ENCODE measurements at regions not wholly inside any gene's neighbourhood (a gene's known extent, or its start where the extent isn't known, plus 50 kb on each side); places are given as distances from the start of the nearest gene placed in this dataset.

DNA sequence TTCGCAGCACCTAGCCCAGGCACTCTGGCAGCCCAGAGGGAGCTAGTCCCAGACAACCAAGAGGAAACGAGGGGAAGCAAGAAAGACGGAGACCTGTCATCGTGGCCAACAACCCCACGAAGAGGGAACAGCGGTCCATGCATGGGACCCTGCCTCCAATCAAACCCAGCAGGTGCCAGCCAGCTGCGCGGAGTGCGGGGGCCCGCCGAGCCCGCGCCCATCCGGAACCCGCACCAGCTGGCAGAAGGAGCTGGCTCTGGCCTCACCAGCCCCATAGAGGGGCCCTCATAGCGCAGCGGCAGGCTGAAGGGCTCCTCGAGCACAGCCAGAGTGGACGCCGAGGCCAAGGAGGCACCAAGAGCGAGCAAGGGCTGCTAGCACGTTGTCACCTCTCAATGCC is 332.4 kb upstream of the MAGEB18 start (continued):
- TF ChIP-seq CHD1 (IDR thresholded peaks at IDR 0.05; ENCODE audit: low read depth, low read length) (no peak), SUZ12 (IDR thresholded peaks at IDR 0.05; ENCODE audit: low read length) (no peak), KDM1A (IDR thresholded peaks at IDR 0.05; ENCODE audit: borderline replicate concordance, low read length) (no peak)
- TF ChIP-seq, protein P1, sequence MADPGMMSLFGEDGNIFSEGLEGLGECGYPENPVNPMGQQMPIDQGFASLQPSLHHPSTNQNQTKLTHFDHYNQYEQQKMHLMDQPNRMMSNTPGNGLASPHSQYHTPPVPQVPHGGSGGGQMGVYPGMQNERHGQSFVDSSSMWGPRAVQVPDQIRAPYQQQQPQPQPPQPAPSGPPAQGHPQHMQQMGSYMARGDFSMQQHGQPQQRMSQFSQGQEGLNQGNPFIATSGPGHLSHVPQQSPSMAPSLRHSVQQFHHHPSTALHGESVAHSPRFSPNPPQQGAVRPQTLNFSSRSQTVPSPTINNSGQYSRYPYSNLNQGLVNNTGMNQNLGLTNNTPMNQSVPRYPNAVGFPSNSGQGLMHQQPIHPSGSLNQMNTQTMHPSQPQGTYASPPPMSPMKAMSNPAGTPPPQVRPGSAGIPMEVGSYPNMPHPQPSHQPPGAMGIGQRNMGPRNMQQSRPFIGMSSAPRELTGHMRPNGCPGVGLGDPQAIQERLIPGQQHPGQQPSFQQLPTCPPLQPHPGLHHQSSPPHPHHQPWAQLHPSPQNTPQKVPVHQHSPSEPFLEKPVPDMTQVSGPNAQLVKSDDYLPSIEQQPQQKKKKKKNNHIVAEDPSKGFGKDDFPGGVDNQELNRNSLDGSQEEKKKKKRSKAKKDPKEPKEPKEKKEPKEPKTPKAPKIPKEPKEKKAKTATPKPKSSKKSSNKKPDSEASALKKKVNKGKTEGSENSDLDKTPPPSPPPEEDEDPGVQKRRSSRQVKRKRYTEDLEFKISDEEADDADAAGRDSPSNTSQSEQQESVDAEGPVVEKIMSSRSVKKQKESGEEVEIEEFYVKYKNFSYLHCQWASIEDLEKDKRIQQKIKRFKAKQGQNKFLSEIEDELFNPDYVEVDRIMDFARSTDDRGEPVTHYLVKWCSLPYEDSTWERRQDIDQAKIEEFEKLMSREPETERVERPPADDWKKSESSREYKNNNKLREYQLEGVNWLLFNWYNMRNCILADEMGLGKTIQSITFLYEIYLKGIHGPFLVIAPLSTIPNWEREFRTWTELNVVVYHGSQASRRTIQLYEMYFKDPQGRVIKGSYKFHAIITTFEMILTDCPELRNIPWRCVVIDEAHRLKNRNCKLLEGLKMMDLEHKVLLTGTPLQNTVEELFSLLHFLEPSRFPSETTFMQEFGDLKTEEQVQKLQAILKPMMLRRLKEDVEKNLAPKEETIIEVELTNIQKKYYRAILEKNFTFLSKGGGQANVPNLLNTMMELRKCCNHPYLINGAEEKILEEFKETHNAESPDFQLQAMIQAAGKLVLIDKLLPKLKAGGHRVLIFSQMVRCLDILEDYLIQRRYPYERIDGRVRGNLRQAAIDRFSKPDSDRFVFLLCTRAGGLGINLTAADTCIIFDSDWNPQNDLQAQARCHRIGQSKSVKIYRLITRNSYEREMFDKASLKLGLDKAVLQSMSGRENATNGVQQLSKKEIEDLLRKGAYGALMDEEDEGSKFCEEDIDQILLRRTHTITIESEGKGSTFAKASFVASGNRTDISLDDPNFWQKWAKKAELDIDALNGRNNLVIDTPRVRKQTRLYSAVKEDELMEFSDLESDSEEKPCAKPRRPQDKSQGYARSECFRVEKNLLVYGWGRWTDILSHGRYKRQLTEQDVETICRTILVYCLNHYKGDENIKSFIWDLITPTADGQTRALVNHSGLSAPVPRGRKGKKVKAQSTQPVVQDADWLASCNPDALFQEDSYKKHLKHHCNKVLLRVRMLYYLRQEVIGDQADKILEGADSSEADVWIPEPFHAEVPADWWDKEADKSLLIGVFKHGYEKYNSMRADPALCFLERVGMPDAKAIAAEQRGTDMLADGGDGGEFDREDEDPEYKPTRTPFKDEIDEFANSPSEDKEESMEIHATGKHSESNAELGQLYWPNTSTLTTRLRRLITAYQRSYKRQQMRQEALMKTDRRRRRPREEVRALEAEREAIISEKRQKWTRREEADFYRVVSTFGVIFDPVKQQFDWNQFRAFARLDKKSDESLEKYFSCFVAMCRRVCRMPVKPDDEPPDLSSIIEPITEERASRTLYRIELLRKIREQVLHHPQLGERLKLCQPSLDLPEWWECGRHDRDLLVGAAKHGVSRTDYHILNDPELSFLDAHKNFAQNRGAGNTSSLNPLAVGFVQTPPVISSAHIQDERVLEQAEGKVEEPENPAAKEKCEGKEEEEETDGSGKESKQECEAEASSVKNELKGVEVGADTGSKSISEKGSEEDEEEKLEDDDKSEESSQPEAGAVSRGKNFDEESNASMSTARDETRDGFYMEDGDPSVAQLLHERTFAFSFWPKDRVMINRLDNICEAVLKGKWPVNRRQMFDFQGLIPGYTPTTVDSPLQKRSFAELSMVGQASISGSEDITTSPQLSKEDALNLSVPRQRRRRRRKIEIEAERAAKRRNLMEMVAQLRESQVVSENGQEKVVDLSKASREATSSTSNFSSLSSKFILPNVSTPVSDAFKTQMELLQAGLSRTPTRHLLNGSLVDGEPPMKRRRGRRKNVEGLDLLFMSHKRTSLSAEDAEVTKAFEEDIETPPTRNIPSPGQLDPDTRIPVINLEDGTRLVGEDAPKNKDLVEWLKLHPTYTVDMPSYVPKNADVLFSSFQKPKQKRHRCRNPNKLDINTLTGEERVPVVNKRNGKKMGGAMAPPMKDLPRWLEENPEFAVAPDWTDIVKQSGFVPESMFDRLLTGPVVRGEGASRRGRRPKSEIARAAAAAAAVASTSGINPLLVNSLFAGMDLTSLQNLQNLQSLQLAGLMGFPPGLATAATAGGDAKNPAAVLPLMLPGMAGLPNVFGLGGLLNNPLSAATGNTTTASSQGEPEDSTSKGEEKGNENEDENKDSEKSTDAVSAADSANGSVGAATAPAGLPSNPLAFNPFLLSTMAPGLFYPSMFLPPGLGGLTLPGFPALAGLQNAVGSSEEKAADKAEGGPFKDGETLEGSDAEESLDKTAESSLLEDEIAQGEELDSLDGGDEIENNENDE (IDR thresholded peaks at IDR 0.05; ENCODE audit: insufficient replicate concordance, low read length), result no peak
